ENCODE measurements at regions not wholly inside any gene's neighbourhood (a gene's known extent, or its start where the extent isn't known, plus 50 kb on each side); places are given as distances from the start of the nearest gene placed in this dataset.

DNA sequence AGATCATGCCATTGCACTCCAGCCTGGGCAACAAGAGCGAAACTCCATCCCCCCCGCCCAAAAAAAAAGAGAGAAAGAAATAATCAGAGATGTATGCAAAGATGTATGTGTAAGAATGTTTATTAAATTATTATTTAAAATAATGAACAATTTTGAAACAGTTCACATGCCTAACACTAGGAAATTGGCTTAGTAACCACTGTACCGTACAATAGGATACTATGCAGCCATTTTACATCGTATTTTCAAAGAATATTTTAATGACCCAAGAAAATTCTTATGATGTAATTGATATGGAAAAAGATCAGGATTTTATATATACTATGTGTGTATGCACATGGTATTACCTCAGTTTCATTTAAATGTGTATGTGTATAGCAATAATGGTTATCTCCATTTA lies 190.5 kb downstream of the ZFP36L2 start:
- no peak for TF ChIP-seq CTCF (IDR thresholded peaks at IDR 0.05)
- Histone ChIP-seq H3K4me3 (no peak overlapping the region), H3K27ac (no peak overlapping the region), H3K36me3 (no peaks in the 10 kb centered on the region), H3K9ac (ENCODE audit: low read depth in 2 of 2, low read length in 2 of 2) (no peak overlapping the region), H3K4me1 (peaks cover 7% of the 10 kb centered on the region), H3K9me3 (no peaks in the 10 kb centered on the region), H3K27me3 (no peaks in the 10 kb centered on the region)
- no peak for DNase-seq
- intact Hi-C loops (cut with DNase I), result loop anchor here (10.0 kb wide), 1 partner anchor 89 kb away; no protein-coding TSS in a partner anchor

DNA sequence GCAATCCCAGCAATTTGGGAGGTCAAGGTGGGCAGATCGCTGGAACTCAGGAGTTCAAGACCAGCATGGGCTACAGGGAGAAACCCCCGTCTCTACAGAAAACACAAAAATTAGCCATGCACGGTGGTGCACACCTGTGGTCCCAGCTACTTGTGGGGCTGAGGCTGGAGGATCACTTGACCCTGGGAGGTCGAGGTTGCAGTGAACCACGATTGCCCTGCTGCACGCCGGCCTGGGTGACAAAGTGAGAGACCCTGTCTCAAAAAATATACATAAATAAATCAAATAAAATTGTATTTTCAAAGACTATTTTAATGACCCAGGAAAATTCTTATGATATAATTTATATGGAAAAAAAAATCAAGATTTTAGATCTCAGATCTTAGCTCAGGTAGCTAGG lies 191.5 kb downstream of the ZFP36L2 start:
- no peaks in the 10 kb centered on the region for H3K36me3 ChIP-seq
- no peak overlapping the region for H3K9ac ChIP-seq (ENCODE audit: low read depth in 2 of 2, low read length in 2 of 2)
- H3K27me3 ChIP-seq, result no peaks in the 10 kb centered on the region
- intact Hi-C loops (cut with DNase I), result loop anchor here (10.0 kb wide), 1 partner anchor 90 kb away; no protein-coding TSS in a partner anchor
- H3K4me1 ChIP-seq, result peaks cover 7% of the 10 kb centered on the region
- no peak overlapping the region for H3K4me3 ChIP-seq
- H3K9me3 ChIP-seq, result no peaks in the 10 kb centered on the region
- DNase-seq, result no peak
- no peak overlapping the region for H3K27ac ChIP-seq
- no peak for TF ChIP-seq CTCF (IDR thresholded peaks at IDR 0.05)

DNA sequence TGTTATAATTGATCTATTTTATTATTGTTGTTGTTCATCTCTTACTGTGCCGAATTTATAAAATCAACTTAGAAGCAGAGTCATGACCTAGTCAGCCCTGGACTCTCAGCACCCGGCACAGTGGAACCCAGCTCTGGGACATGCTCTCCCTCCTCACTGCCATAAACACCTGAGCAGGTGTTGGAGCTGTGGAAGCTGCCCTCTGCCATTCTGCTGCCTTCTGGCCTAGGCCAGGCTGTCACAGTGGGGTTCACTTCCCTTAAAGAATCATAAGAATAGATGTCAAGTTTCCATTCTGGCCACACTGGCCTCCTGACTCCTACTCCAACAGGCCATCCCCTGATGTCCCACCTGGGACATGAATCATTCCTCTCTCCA lies 192.2 kb downstream of the ZFP36L2 start:
- DNase-seq, result no peak
- Histone ChIP-seq H3K36me3 (no peaks in the 10 kb centered on the region), H3K9ac (ENCODE audit: low read depth in 2 of 2, low read length in 2 of 2) (no peak overlapping the region), H3K4me3 (no peak overlapping the region), H3K4me1 (peaks cover 7% of the 10 kb centered on the region), H3K9me3 (no peaks in the 10 kb centered on the region), H3K27me3 (no peaks in the 10 kb centered on the region), H3K27ac (no peak overlapping the region)
- intact Hi-C loops (cut with DNase I), result loop anchor here (10.0 kb wide), 1 partner anchor 91 kb away; no protein-coding TSS in a partner anchor
- no peak for TF ChIP-seq CTCF (IDR thresholded peaks at IDR 0.05)

- Histone ChIP-seq H3K27me3 (no peaks in the 10 kb centered on the region), H3K36me3 (no peaks in the 10 kb centered on the region), H3K4me3 (no peak overlapping the region), H3K27ac (peak overlapping the region; percentile 75), H3K9ac (ENCODE audit: low read depth in 2 of 2, low read length in 2 of 2) (peak overlapping the region in 1 of 2 donors; percentile 89), H3K4me1 (peaks cover 7% of the 10 kb centered on the region), H3K9me3 (no peaks in the 10 kb centered on the region)
- no peak for TF ChIP-seq CTCF (IDR thresholded peaks at IDR 0.05)
- no peak for DNase-seq
- intact Hi-C loops (cut with DNase I), result loop anchor here (10.0 kb wide), 1 partner anchor 91 kb away; no protein-coding TSS in a partner anchor
Observed at GRCh38 chr2:43033466-43034241, 192.8 kb downstream of the ZFP36L2 start.

GRCh38 chr2:43033016-43033270 lies 193.5 kb downstream of the ZFP36L2 start:
- Histone ChIP-seq H3K27me3 (no peaks in the 10 kb centered on the region), H3K36me3 (no peaks in the 10 kb centered on the region), H3K9me3 (no peaks in the 10 kb centered on the region), H3K4me1 (peaks cover 7% of the 10 kb centered on the region), H3K9ac (ENCODE audit: low read depth in 2 of 2, low read length in 2 of 2) (peak overlapping the region in 1 of 2 donors; percentile 89), H3K27ac (peak overlapping the region; percentile 75), H3K4me3 (no peak overlapping the region)
- intact Hi-C loops (cut with DNase I), result loop anchor here (10.0 kb wide), 1 partner anchor 92 kb away; no protein-coding TSS in a partner anchor
- DNase-seq, result no peak
- no peak for TF ChIP-seq CTCF (IDR thresholded peaks at IDR 0.05)
